KG1 (cell line): ENCODE measurements at regions not wholly inside any gene's neighbourhood (a gene's known extent, or its start where the extent isn't known, plus 50 kb on each side); places are given as distances from the start of the nearest gene placed in this dataset.
"Not testable (repeated sequence)": the region's sequence is repeated elsewhere in the genome, so short reads cannot be mapped to it uniquely, and the experiment has no call there.

ENCODE experiments used
- DNase-seq: peaks from one replicate; lab custom pipeline; 2025; lab: John Stamatoyannopoulos, UW

DNA sequence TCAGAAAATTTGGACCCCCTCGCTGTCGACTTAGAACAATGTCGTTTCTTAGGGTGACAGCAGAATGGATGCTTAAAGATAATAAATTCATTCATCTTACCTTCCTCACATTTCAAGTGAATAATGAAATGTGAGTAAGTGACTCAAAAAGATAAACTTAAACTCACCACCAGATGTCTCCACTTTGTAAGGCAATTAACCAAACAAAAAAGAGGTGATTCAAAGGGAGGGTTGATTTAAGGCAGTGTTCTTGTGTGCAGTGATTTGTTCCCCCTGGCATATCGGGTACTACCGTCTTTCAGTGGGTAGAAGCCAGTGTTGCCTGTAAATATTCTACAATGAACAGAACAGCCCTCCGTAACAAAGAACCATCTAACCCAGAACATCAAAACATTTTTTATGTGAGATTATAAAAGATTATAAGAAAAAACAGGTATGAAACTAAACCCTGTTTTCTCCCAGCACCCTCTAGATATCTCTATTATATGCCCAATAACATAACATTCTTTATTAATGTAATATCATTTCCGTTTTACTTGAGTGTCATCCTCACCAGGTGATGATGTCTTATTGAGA is 589.7 kb downstream of the CBLN4 start:
- peak; percentile 1 for DNase-seq

DNA sequence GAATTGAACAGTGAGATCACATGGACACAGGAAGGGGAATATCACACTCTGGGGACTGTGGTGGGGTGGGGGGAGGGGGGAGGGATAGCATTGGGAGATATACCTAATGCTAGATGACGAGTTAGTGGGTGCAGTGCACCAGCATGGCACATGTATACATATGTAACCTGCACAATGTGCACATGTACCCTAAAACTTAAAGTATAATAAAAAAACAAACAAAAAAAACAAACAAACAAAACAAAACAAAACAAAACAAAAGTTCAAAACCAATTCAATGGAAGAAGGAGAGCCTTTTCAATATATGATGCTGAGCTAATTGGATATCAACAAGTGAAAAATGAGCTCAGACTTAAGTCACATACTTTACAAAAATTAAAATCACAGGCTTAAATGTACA is 592.8 kb downstream of the CBLN4 start:
- not testable (repeated sequence) for DNase-seq

DNA sequence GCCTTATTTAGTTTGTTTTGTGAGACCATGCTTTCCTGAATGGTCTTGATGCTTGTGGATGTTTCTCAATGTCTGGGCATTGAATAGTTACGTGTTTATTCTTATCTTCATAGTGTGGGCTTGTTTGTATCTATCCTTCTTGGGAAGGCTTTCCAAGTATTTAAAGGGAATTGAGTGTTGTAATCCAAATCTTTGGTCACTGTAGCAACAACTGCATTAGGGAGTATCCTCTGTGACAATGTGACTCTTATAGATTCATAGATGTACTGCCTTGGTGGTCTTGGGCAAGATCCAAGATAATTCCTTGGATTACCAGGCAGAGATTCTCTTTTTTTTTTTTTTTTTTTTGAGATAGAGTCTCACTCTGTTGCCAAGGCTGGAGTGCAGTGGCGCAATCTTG is 598.4 kb downstream of the CBLN4 start:
- no peak for DNase-seq

DNA sequence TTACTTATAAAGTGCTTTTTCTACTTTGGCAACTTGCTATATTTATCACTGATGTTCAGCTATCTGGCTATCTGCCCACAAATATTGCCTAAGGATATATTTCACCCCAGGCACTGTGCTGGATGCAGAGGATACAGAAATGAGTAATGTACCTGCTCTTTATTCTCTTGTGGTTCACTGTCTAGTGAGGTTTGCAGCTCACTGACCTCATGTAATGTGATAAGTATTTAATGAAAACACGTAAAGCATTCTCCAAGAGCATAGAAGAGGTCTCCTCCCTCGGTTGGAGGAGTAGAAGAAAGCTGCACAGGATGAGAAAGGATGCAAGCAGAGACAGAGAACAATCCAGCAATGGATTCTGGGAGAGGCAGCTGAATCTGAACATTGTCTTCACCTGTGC is 610.7 kb downstream of the CBLN4 start:
- DNase-seq: no peak

DNA sequence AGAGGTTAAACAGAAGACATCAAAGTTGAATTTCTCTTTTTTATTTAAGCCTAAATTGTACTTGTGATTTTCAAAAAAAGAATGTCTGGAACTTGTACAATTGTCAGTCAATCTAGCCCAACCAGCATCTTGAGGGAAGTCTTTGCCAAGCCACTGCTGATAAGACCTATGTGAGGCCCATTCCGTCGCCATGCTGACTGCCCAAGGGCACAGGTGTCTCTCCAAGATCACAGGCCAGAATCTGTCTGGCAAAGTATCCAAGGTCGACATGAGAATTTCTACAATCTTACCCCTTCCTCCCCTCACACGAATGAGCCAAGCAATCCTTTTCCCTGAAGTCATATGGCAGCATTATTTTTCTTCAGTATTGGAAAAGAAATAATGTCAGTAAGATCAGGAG is 614.5 kb downstream of the CBLN4 start:
- DNase-seq: no peak

DNA sequence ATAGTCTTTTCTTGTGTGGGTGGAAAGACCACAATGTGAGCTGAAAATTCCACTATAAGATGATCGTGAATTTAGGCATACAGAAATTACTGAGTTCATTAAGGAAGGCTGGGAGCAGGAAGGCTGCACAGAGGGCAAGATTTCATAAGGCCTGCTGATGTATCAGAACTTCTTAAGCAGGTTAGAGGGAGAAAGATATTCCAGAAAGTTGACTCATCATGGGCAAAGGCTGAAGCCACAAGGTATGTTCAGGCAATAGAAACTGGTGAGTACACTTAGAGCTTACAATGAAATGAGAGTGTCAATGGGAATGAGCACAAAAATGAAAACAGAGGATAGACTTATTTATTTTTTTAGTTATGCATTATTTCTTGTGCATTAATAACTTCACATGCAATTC is 618.6 kb downstream of the CBLN4 start:
- no peak for DNase-seq

DNA sequence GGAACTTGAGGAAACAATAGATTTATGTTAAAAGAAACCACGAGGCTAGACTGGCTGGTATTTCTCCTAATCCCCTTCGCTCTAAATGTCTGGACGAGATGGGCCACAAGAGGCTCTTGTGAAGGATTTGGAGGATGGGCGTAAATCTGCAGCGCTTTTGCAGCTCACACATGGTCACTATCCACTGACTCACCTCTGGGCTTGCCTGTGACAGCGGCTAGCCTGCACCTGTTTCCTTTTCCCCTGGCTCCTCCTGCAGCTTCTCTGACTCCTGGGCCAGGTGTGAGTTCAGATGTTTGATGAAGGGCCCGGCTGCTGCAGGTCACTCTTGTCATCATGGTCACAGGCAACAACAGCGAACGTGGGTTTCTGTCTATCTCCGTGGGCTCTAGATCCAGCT is 629.4 kb downstream of the CBLN4 start:
- DNase-seq: no peak

DNA sequence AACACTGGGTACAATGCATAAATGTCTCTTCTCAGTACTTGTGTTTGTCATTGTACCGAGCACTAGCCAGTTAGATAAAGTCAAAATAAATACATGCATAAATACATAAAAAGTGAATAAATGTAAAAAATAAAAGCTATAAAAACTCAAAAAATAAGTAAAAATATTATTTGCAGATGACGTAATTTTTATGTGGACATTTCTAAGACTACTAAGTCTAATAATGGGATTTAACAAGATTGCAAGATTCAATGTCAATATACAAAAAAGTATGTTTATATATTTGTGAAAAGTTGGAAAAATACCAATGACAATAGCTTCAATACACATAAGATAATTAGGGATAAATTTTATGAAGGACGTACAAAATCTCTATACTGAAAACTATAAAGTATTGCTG is 639.6 kb downstream of the CBLN4 start:
- no peak for DNase-seq

DNA sequence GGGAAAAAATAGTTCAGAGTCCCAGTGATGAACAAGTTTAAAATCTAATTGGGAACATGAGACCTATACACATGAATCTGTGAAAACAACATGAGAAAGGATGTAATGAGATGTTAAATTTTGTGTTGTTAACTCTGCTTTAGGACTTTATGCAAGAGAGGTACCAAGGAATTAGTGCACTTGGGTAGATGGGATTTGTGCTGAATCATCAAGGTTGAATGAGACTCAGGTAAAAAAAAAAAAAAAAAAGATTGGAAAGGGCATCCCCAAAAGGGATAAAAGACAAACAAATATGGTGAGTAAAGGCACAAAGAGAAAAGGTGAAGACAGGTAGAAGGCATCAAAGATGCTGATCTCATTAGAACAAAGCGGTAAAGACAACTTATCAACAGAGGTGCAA is 644.4 kb downstream of the CBLN4 start:
- no peak for DNase-seq

DNA sequence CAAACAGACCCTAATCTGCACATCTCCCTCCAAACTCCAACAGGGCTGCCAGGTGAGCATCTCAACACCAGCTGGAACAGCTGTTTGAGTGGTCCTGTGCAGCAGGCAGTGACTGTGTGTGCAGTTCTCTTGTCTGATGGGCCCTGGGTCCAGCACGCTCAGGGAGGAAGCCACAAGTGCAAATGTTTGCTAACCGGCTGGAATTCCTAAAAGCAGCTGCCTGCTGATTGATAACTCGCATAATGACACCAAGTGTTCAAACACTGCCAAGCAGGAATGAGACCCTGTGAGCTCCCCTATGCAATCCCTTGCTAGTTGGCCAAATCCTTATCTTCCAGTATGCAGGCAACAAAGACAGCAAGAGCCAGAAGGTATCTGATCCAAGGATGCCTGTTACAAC is 650.6 kb downstream of the CBLN4 start:
- DNase-seq: no peak

DNA sequence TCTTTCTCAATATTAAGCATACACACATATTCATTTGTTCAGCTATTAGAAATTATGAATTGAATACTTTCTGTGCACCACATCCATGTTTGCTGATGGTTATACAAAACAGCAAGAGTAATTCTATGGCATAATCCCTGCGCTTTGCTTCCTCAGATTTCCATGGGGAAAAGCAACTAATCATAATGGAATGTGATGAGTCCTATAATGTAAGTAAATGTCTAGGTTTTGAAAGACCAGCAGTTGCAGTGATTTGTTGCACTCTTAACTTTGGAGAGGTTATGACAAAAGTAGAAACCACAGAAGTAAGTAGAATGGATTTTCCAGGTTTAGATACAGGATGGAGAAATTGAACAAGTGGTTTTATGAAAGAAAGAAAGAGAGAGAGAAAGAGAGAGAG is 652.1 kb downstream of the CBLN4 start:
- no peak for DNase-seq

DNA sequence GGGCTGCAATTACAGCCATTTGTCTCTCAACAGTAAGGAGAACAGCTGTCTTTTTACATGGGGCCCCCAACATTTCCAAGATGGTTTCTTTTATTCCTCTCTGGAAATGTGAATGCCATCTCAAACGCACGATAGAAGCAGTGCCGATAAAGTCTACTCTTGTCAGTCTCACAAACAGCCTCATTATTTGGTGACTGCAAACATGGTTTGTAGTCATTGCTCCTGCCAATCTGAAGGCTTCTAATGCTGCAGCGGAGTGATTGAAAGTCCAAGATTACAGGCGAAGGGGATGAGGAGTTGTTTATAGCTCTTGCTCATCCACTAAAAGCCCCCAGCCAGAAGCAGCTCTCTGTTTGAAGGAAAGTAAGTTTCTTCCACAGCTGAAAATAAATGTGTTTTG is 657.1 kb downstream of the CBLN4 start:
- no peak for DNase-seq

DNA sequence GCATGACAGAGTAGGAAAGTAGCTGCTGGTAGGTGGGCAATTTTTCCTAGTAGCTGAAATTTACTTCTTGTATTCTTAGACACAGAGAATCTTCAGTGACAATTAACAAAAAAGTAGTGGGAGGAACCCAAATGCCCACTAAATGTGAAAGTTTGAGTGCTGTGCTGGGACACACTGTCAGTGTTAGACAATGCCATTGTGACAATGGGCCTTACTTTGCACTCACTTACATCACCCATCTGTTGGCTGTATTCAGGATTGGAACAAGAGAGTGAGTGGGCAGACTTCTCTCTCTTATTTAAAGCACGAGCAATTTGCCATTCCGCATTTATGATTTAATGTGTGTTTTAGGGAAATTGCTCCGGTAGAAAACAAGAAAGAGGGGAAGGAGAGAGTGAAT is 662.5 kb downstream of the CBLN4 start:
- no peak for DNase-seq

DNA sequence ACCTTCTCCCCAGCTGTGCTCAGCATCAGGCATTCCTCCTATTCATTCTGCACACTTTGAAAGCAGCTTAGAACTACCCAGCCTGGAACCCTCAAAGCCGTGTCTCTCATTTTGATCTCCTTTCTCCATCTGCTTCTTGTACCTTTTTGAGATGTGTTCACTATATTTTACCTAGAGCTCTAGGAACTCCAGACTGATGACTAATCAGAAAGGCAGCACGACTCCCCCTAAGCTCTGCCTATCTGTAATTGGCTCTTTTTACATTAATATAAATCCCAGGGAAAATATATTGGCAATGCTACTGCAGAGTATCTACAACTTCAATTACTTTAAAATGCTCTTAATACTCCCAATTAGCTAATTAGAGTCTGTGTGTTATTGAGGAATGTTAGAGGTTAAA is 671.5 kb downstream of the CBLN4 start:
- no peak for DNase-seq

DNA sequence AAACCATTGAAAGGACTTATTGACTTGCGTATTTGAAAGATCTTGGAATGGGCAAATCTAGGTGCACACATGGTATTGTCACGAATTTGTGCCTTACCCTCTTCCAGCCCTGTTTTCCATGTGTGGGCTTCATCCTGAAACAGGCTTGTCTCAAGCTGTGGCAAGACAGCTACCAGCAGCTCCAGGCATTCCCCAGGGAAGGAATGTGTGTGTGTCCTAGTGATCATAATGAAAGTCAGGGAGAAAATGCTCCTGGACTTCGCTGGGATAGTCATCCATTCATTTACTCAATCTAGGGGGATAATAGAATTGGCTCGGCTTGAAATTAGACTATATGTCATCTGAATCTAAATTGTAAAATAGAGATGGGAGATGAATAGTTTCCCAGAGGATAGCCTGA is 676.2 kb downstream of the CBLN4 start:
- no peak for DNase-seq

DNA sequence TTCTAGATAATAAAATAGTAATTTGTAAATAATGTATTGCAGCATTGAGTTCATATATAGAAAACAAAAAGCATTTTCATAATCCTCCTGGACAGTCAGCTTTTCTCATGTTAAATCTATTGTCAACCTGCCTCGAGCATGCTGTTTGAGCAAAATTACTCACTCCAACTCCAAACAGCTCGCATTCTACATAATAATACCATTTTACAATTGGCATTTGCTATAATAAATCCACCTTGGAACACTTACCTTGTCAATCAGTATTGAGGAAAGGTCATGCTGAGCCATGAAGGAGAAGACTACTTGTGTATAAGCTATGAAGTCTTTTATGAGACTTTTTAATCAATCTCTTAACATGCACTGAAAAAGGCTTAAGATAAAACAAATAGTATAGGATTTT is 682.6 kb downstream of the CBLN4 start:
- DNase-seq: no peak

DNA sequence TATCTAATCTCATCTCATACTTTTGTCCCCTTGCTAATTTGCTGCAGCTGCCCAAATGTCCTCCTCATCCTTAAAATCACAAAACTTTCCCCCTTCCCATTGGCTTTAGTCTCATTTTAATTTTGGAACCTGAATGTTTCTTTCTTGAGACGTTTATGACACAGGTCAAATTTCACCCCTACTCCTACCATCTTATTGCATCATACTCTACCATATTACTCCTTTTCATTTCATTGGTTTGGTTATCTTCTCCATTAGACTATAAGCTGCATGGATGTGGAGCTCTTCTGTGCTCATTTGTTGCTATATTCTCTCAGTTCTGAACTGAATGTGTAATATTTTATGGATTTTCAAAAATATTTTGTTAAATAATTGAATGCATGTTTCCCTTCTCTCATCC is 688.6 kb downstream of the CBLN4 start:
- DNase-seq: no peak

DNA sequence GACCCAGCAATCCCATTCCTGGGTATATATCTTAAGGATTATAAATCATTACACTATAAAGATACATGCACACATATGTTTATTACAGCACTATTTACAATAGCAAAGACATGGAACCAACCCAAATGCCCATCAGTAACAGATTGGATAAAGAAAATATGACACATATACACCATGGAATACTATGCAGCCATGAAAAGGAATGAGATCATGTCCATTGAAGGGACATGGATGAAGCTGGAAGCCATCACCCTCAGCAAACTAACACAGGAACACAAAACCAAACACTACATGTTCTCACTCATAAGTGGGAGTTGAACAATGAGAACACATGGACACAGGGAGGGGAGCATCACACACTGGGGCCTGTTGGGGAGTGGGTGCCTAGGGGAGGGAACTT is 694.5 kb downstream of the CBLN4 start:
- not testable (repeated sequence) for DNase-seq

DNA sequence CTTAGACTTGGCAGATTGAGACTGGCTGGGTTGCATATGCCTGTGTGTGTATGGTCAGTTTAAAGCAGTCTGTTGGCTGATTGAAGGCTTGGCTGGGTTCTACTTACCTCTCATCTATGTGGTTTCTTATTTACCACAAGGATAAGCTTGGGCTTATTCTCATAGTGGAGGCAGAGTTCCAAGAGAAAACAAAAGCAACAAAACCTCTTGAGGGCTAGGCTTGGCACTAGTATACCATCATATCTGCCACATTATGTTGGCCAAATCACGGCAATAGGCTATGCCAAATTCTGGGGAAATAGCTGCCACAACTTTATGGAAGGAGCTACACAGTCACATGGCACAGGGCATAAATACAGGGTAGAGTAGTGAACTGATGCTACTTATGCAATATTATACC is 714.1 kb downstream of the CBLN4 start:
- no peak for DNase-seq

DNA sequence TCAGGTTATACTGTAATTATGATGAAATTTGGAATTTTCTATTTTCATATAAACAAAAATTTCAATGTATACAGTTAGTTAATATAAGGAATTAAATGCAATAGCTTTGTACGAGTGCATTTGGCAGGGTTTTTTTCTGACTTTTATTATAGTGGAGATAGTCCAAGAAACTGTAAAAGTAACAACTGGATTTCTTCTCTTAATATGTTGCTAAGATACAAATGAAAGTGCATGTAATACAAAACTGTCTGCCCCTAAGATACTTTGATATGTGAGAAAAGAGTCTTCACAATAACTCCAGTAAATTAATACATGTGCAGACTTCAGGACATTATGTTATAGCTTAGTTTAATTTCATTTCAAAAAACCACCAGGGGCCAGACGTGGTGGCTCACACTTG is 721.4 kb downstream of the CBLN4 start:
- no peak for DNase-seq

DNA sequence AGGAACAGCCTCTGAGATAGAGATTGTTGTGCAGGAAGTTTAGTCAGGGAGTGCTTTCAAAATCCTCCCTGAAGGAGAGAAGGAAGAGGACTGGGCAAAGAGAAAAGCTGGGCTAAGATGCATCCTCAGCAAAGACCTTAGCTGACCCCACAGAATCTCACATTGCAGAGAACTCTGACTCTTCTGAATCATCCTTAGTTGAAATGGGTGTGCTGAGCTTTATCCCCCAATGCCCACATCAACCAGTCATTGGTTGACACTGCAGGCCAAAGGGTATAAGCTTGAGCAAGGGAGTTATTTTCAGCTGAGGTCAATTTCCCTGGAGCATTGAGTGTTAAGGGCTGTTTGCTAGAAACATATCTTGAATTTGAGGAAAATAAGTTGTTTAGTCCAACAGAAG is 732.2 kb downstream of the CBLN4 start:
- no peak for DNase-seq

DNA sequence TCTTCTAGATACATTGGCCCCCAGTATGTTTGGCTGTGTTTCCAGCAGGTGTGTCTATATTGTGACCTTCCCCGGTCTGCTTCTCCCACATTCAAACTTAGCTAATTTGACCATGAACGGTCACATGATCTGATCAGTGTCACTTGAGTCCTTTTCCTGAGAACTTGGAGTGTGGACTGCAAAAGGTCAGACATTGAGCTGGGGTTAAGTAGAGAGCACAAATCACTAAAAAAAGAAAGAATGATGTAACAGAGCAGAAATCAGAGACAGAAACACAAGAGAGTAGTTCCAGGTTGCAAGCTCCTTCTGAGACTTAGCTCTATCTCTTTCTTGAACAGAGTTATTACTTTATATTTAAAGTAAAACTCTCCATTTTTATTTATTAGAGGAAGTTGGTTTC is 733.9 kb downstream of the CBLN4 start:
- no peak for DNase-seq

DNA sequence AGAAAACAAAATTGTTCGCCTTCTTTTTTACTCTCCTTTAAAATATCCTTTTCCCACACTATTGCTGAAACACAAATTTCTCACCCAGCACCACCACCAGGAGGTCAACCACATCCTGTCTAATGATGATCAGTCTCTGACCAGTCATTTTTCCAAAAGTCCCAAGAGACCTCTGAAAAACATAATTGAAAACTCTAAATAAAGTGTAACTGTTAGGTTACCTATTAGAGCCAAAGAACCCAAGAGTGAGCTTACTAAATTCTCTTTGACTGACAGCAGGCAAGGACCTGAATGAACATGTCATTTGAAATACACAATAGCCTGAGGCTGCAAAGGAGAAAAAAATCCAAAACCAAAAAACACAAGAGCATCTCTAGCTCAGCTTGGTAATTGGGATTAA is 735.4 kb downstream of the CBLN4 start:
- DNase-seq: no peak

DNA sequence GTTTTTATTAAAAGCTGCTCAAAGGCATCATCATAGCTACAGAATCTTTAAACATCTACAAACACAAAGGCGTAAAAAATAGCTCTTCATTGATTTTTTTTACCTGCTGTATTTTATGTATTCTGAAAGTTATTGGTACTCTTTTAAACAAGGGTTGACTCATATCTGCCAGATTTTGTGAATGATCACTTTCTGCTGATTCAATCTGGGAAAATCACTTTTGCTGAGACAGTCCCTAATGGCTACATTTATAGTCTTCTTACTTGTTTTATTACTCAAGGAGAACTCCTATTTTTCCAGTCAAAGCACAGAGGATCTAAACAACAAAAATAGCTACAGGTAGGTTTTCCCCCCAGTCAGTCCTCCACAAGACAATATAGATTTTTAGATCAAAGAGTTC is 739.0 kb downstream of the CBLN4 start:
- DNase-seq: no peak

DNA sequence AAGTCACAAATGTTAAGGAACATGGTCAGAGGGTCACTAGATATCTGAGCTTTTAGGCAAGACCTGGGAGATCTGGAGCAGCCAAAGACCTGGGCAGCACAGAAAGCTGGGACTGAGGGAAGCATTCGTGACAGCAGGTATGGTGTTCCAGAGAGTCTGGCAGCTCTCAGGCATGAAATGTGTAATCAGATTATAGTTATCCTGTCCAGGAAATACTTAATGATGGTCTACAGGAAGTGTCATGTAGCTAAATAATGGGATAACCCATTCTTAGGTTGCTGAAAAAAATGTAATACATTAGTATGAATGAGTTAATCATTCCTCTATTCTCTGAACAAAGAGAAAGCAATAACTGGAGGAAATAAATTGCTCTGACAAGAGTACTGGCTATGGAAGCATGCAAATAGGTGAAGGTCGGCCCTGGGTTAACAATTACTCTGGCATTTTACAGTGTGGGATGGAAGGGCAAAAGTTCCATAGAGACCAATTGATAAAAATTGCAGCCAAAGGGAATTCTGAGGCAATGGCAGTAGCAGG is 740.5 kb downstream of the CBLN4 start:
- DNase-seq: no peak
